ENCODE measurements at regions not wholly inside any gene's neighbourhood (a gene's known extent, or its start where the extent isn't known, plus 50 kb on each side); places are given as distances from the start of the nearest gene placed in this dataset.

GRCh38 chr5:57627661-57628060, 145.1 kb upstream of the ACTBL2 start:
- no peak for TF ChIP-seq CTCF (optimal IDR thresholded peaks at IDR 0.05 in 1 of 3, IDR thresholded peaks at IDR 0.05 in 1 of 3, conservative IDR thresholded peaks at IDR 0.05 in 1 of 3; ENCODE audit: extremely low read depth in 1 of 3, insufficient read depth in 2 of 3, low read length in 3 of 3)
- TF ChIP-seq EZH2 (IDR thresholded peaks at IDR 0.05; ENCODE audit: low read length), result no peak
